ENCODE measurements at regions not wholly inside any gene's neighbourhood (a gene's known extent, or its start where the extent isn't known, plus 50 kb on each side); places are given as distances from the start of the nearest gene placed in this dataset.

- no peaks in the 10 kb centered on the region for H3K9me3 ChIP-seq
- peak overlapping the region in 2 of 4 donors; percentile 8 to 16 for H3K27ac ChIP-seq
- H3K4me1 ChIP-seq, result peaks cover 0 to 15% (median 0%) of the 10 kb centered on the region in 4 donors
- peak in 1 of 3 donors; percentile 66 for DNase-seq
- H3K4me3 ChIP-seq, result peak overlapping the region in 2 of 4 donors; percentile 24 to 38
- H3K27me3 ChIP-seq, result no peaks in the 10 kb centered on the region
- no peaks in the 10 kb centered on the region for H3K36me3 ChIP-seq
- no peak for TF ChIP-seq CTCF (IDR thresholded peaks at IDR 0.05)
- no peak for TF ChIP-seq POLR2A (IDR thresholded peaks at IDR 0.05)
These were observed 183.3 kb upstream of the PDE10A start for GRCh38 chr6:165846123-165846966.

- Histone ChIP-seq H3K27me3 (no peaks in the 10 kb centered on the region), H3K9me3 (no peaks in the 10 kb centered on the region), H3K4me3 (no peak overlapping the region), H3K36me3 (no peaks in the 10 kb centered on the region), H3K4me1 (peaks cover 0 to 15% (median 0%) of the 10 kb centered on the region in 4 donors), H3K27ac (no peak overlapping the region)
- DNase-seq, result no peak
- TF ChIP-seq CTCF (IDR thresholded peaks at IDR 0.05) (no peak), POLR2A (IDR thresholded peaks at IDR 0.05) (no peak)
These were observed 182.5 kb upstream of the PDE10A start for GRCh38 chr6:165845493-165845892.

GRCh38 chr6:165844801-165845364, 181.8 kb upstream of the PDE10A start:
- no peaks in the 10 kb centered on the region for H3K36me3 ChIP-seq
- no peak overlapping the region for H3K4me3 ChIP-seq
- no peak overlapping the region for H3K27ac ChIP-seq
- peaks cover 0 to 15% (median 0%) of the 10 kb centered on the region in 4 donors for H3K4me1 ChIP-seq
- TF ChIP-seq POLR2A (IDR thresholded peaks at IDR 0.05), result no peak
- no peak for TF ChIP-seq CTCF (IDR thresholded peaks at IDR 0.05)
- H3K9me3 ChIP-seq, result no peaks in the 10 kb centered on the region
- no peak for DNase-seq
- H3K27me3 ChIP-seq, result no peaks in the 10 kb centered on the region

- no peaks in the 10 kb centered on the region for H3K36me3 ChIP-seq
- no peaks in the 10 kb centered on the region for H3K27me3 ChIP-seq
- no peak overlapping the region for H3K27ac ChIP-seq
- DNase-seq, result no peak
- H3K9me3 ChIP-seq, result no peaks in the 10 kb centered on the region
- H3K4me1 ChIP-seq, result peaks cover 0 to 15% (median 0%) of the 10 kb centered on the region in 4 donors
- TF ChIP-seq POLR2A (IDR thresholded peaks at IDR 0.05), result no peak
- no peak for TF ChIP-seq CTCF (IDR thresholded peaks at IDR 0.05)
- no peak overlapping the region for H3K4me3 ChIP-seq
These were observed 181.2 kb upstream of the PDE10A start for GRCh38 chr6:165844232-165844631.

- Histone ChIP-seq H3K4me1 (peaks cover 0 to 15% (median 0%) of the 10 kb centered on the region in 4 donors), H3K36me3 (no peaks in the 10 kb centered on the region), H3K27ac (no peak overlapping the region), H3K27me3 (no peaks in the 10 kb centered on the region), H3K4me3 (no peak overlapping the region), H3K9me3 (no peaks in the 10 kb centered on the region)
- no peak for DNase-seq
- TF ChIP-seq POLR2A (IDR thresholded peaks at IDR 0.05) (no peak), CTCF (IDR thresholded peaks at IDR 0.05) (no peak)
These were observed 180.6 kb upstream of the PDE10A start for GRCh38 chr6:165843568-165844113.
